ENCODE measurements at regions not wholly inside any gene's neighbourhood (a gene's known extent, or its start where the extent isn't known, plus 50 kb on each side); places are given as distances from the start of the nearest gene placed in this dataset.

DNA sequence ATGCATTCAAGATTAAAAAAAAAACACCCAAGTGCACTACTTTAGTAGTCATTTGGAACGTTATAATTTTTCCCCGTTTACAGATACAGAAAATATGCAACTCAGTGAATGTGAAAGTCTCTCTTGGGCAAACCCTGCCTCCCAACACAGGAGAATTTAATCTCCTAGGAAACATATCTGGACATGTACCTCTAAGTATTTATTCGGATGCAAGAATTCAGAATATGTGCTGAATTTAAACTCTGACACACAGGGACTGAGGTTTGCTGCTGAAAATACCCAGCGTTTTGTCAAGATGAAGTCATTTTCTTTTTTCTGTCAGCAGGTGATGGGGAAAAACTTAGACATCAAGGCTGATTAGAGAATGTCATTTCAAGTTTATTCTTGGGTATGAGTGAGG is 105.4 kb downstream of the ACKR3 start:
- H3K4me1 ChIP-seq (ENCODE audit: control insufficient read depth in 1 of 2, insufficient read depth in 2 of 2, low read depth in 1 of 2, low read length in 1 of 2) = no peaks in the 10 kb centered on the region
- H3K9me3 ChIP-seq = no peaks in the 10 kb centered on the region
- H4K20me1 ChIP-seq (ENCODE audit: insufficient read depth) = no peaks in the 10 kb centered on the region
- H3K27ac ChIP-seq (ENCODE audit: low read depth in 2 of 2, low read length in 1 of 2) = no peak overlapping the region
- H3K9me2 ChIP-seq = no peaks in the 10 kb centered on the region
- 6% methylated on average over 4 of the region's 4 CpGs for whole genome bisulfite sequencing (ENCODE audit: low lambda C conversion rate)
- no peaks in the 10 kb centered on the region for H3K36me3 ChIP-seq (replicated peaks in 1 of 2; ENCODE audit: control insufficient read depth in 1 of 2, insufficient read depth in 2 of 2, low read length in 1 of 2)
- H3K9ac ChIP-seq = no peak overlapping the region
- no peaks in the 10 kb centered on the region for H3F3A ChIP-seq (replicated peaks; ENCODE audit: insufficient read depth)
- no peak for DNase-seq
- no peaks in the 10 kb centered on the region for H3K79me2 ChIP-seq (ENCODE audit: insufficient read depth)
- no peak overlapping the region for H3K4me2 ChIP-seq
- H3K27me3 ChIP-seq (ENCODE audit: insufficient read depth) = peaks cover 13% of the 10 kb centered on the region; the same call in 1 of the 2 replicates
- ChIA-PET CTCF (no interaction called here), POLR2A (no interaction called here)
- TF ChIP-seq NRF1 (IDR thresholded peaks at IDR 0.05; ENCODE audit: low read depth, low read length) = no peak
- no peak for TF ChIP-seq PBX3 (IDR thresholded peaks at IDR 0.05)
- no peak for TF ChIP-seq RXRA (IDR thresholded peaks at IDR 0.05; ENCODE audit: borderline replicate concordance, low read depth)
- no peak for TF ChIP-seq TCF12 (IDR thresholded peaks at IDR 0.05)
- H2AFZ ChIP-seq (ENCODE audit: low read depth) = no peak overlapping the region
- no peak overlapping the region for H3K4me3 ChIP-seq (ENCODE audit: low read depth in 2 of 2, low read length in 1 of 2)

- H3K4me2 ChIP-seq = no peak overlapping the region
- no peak for DNase-seq
- H4K20me1 ChIP-seq (ENCODE audit: insufficient read depth) = no peaks in the 10 kb centered on the region
- no peaks in the 10 kb centered on the region for H3K9me3 ChIP-seq
- no peaks in the 10 kb centered on the region for H3K4me1 ChIP-seq (ENCODE audit: control insufficient read depth in 1 of 2, insufficient read depth in 2 of 2, low read depth in 1 of 2, low read length in 1 of 2)
- no peak overlapping the region for H2AFZ ChIP-seq (ENCODE audit: low read depth)
- CTCF ChIA-PET = no interaction called here
- H3K9me2 ChIP-seq = no peaks in the 10 kb centered on the region
- H3K9ac ChIP-seq = no peak overlapping the region
- no peak for TF ChIP-seq EP300 (IDR thresholded peaks at IDR 0.05; ENCODE audit: borderline replicate concordance in 1 of 2, low read depth in 1 of 2, low read length in 1 of 2)
- no peak for TF ChIP-seq POLR2AphosphoS5 (IDR thresholded peaks at IDR 0.05; ENCODE audit: low read depth, low read length)
- no peak for TF ChIP-seq PBX3 (IDR thresholded peaks at IDR 0.05)
- no peak for TF ChIP-seq SMC3 (IDR thresholded peaks at IDR 0.05; ENCODE audit: low read depth, low read length)
- TF ChIP-seq RAD21 (IDR thresholded peaks at IDR 0.05; ENCODE audit: low read length) = no peak
- TF ChIP-seq NRF1 (IDR thresholded peaks at IDR 0.05; ENCODE audit: low read depth, low read length) = no peak
- TF ChIP-seq, protein P1, sequence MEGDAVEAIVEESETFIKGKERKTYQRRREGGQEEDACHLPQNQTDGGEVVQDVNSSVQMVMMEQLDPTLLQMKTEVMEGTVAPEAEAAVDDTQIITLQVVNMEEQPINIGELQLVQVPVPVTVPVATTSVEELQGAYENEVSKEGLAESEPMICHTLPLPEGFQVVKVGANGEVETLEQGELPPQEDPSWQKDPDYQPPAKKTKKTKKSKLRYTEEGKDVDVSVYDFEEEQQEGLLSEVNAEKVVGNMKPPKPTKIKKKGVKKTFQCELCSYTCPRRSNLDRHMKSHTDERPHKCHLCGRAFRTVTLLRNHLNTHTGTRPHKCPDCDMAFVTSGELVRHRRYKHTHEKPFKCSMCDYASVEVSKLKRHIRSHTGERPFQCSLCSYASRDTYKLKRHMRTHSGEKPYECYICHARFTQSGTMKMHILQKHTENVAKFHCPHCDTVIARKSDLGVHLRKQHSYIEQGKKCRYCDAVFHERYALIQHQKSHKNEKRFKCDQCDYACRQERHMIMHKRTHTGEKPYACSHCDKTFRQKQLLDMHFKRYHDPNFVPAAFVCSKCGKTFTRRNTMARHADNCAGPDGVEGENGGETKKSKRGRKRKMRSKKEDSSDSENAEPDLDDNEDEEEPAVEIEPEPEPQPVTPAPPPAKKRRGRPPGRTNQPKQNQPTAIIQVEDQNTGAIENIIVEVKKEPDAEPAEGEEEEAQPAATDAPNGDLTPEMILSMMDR (IDR thresholded peaks at IDR 0.05) = no peak
- TF ChIP-seq EZH2phosphoT487 (IDR thresholded peaks at IDR 0.05; ENCODE audit: borderline replicate concordance, low read depth) = no peak
- no peak for TF ChIP-seq RFX5 (IDR thresholded peaks at IDR 0.05; ENCODE audit: low read length)
- no peak for TF ChIP-seq MXI1 (IDR thresholded peaks at IDR 0.05; ENCODE audit: low read depth, low read length)
- no peak for TF ChIP-seq TCF12 (IDR thresholded peaks at IDR 0.05)
- TF ChIP-seq NFIC (IDR thresholded peaks at IDR 0.05; ENCODE audit: borderline replicate concordance) = no peak
- no peak for TF ChIP-seq RCOR1 (IDR thresholded peaks at IDR 0.05; ENCODE audit: low read length)
- H3K27me3 ChIP-seq (ENCODE audit: insufficient read depth) = peaks cover 13% of the 10 kb centered on the region; the same call in 1 of the 2 replicates
- no peaks in the 10 kb centered on the region for H3F3A ChIP-seq (replicated peaks; ENCODE audit: insufficient read depth)
- POLR2A ChIA-PET = no interaction called here
- no peaks in the 10 kb centered on the region for H3K36me3 ChIP-seq (replicated peaks in 1 of 2; ENCODE audit: control insufficient read depth in 1 of 2, insufficient read depth in 2 of 2, low read length in 1 of 2)
- H3K79me2 ChIP-seq (ENCODE audit: insufficient read depth) = no peaks in the 10 kb centered on the region
- no peak overlapping the region for H3K27ac ChIP-seq (ENCODE audit: low read depth in 2 of 2, low read length in 1 of 2)
- H3K4me3 ChIP-seq (ENCODE audit: low read depth in 2 of 2, low read length in 1 of 2) = no peak overlapping the region
Measured at GRCh38 chr2:236675526-236675925, 105.9 kb downstream of the ACKR3 start.
